Calu3 (cell line): ENCODE measurements at regions not wholly inside any gene's neighbourhood (a gene's known extent, or its start where the extent isn't known, plus 50 kb on each side); places are given as distances from the start of the nearest gene placed in this dataset.

Experiments used
- BruUV-seq: library from RNA; stranded (reverse); fragments of 400-500 nt; replicated peaks from 2 replicates; lab custom pipeline; 2021; lab: Mats Ljungman, UMichigan
- CTCF ChIA-PET: fragments of 300-600 bp; sonication (Branson Sonifier 250); formaldehyde crosslinking; loops from one replicate; lab custom pipeline; 2022; ENCODE audit warnings: antibody characterized with exemption; lab: Charles Lee
- DNase-seq: peaks from one replicate; pipeline ENCODE4 v3.0.0; 2022
- H3K27ac Mint-ChIP-seq: one replicate; pipeline ENCODE4 v1.8.0; 2022; ENCODE audit warnings: mixed read lengths; ENCODE audit not compliant: unreplicated experiment
- H3K27me3 Mint-ChIP-seq: one replicate; pipeline ENCODE4 v1.8.0; 2022; ENCODE audit warnings: mixed read lengths; ENCODE audit not compliant: unreplicated experiment
- H3K36me3 Mint-ChIP-seq: one replicate; pipeline ENCODE4 v1.8.0; 2022; ENCODE audit warnings: mild to moderate bottlenecking, moderate library complexity, mixed read lengths; ENCODE audit not compliant: insufficient read depth, unreplicated experiment
- H3K4me1 Mint-ChIP-seq: one replicate; pipeline ENCODE4 v1.8.0; 2022; ENCODE audit warnings: mild to moderate bottlenecking, low read depth, mixed read lengths; ENCODE audit not compliant: unreplicated experiment
- H3K4me3 Mint-ChIP-seq: one replicate; pipeline ENCODE4 v1.8.0; 2022; ENCODE audit warnings: mild to moderate bottlenecking, low read depth, moderate library complexity, mixed read lengths; ENCODE audit not compliant: unreplicated experiment
- H3K9me3 Mint-ChIP-seq: one replicate; pipeline ENCODE4 v1.8.0; 2022; ENCODE audit warnings: low read depth, mixed read lengths; ENCODE audit not compliant: unreplicated experiment
- intact Hi-C: fragments of 100-400 bp; cut with micrococcal nuclease; formaldehyde crosslinking; loops from one replicate; pipeline ENCODE4 v1.10.0; 2022; ENCODE audit not compliant: unreplicated experiment
- TF ChIP-seq, protein P1 (sequence below): fragments of 200-600 bp; IDR thresholded peaks from one replicate; pipeline ENCODE4 v1.8.0; 2022; ENCODE audit warnings: antibody characterized with exemption; ENCODE audit not compliant: unreplicated experiment

GRCh38 chr17:77596491-77597417, 361.7 kb upstream of the TNRC6C start:
- no peak overlapping the region for H3K27ac Mint-ChIP-seq
- CTCF ChIA-PET = interaction anchor here (1.0 kb wide), 1 partner anchor 10 kb away, joined by 3 read pairs; no protein-coding TSS in a partner anchor
- H3K4me3 Mint-ChIP-seq = no peak overlapping the region
- no peak for DNase-seq
- BruUV-seq = no TSS peak
- H3K36me3 Mint-ChIP-seq = no peaks in the 10 kb centered on the region
- TF ChIP-seq, protein P1, sequence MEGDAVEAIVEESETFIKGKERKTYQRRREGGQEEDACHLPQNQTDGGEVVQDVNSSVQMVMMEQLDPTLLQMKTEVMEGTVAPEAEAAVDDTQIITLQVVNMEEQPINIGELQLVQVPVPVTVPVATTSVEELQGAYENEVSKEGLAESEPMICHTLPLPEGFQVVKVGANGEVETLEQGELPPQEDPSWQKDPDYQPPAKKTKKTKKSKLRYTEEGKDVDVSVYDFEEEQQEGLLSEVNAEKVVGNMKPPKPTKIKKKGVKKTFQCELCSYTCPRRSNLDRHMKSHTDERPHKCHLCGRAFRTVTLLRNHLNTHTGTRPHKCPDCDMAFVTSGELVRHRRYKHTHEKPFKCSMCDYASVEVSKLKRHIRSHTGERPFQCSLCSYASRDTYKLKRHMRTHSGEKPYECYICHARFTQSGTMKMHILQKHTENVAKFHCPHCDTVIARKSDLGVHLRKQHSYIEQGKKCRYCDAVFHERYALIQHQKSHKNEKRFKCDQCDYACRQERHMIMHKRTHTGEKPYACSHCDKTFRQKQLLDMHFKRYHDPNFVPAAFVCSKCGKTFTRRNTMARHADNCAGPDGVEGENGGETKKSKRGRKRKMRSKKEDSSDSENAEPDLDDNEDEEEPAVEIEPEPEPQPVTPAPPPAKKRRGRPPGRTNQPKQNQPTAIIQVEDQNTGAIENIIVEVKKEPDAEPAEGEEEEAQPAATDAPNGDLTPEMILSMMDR = no peak
- no peaks in the 10 kb centered on the region for H3K9me3 Mint-ChIP-seq
- no peaks in the 10 kb centered on the region for H3K4me1 Mint-ChIP-seq
- intact Hi-C loops = no loop called here
- peaks cover 97% of the 10 kb centered on the region for H3K27me3 Mint-ChIP-seq

DNA sequence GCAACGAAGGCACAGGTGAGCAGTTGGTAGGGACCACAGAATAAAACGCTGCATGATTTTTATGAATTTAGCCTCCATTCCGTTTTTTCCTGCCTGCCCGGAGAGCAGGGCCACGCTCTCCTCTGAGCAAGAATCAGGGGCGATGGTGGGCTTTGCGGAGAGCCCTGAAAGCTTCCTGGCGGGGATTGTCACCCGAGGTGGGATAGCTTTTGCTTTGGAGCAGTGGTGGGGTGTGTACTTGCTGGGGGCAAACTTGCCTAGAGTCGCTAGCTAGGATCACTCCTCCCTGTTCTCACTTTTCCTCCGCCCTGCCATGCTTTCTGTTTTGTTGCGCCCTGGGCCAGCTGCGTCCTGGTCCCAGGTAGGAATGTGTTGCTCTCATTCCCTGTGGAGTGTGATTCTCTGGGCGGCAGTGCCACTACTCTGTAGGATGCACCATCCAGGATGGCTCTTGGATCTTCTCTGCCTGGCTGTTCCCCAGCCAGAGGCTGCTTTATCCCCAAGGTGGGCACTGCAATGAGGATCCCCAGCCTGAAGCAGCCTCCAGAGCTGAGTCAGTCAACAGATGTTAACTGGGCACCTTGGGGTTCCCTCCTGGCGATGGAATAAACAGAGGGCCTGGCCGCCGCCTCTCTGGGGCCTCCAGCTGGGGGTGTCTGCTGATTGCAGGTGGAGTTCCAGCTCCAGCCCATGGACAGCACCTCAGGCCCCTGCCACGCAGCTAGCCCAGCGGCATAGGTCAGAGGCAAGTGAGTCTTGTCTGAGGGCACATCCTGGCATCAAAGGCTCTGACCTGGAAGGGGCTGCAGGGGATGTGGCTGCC, 360.9 kb upstream of the TNRC6C start:
- Mint-ChIP-seq H3K4me3 (no peak overlapping the region), H3K4me1 (no peaks in the 10 kb centered on the region), H3K27me3 (peaks cover 97% of the 10 kb centered on the region), H3K27ac (no peak overlapping the region), H3K36me3 (no peaks in the 10 kb centered on the region), H3K9me3 (no peaks in the 10 kb centered on the region)
- no TSS peak for BruUV-seq
- intact Hi-C loops = no loop called here
- CTCF ChIA-PET = interaction anchor here (0.7 to 1.0 kb wide), 2 partner anchors 9 to 873 kb away, joined by 3 read pairs; no protein-coding TSS in a partner anchor
- TF ChIP-seq, protein P1 = no peak
- no peak for DNase-seq

GRCh38 chr17:77598241-77598620, 360.3 kb upstream of the TNRC6C start:
- CTCF ChIA-PET = interaction anchor here (0.7 kb wide), 1 partner anchor 872 kb away, joined by 3 read pairs; no protein-coding TSS in a partner anchor
- peaks cover 97% of the 10 kb centered on the region for H3K27me3 Mint-ChIP-seq
- BruUV-seq = no TSS peak
- H3K4me3 Mint-ChIP-seq = no peak overlapping the region
- TF ChIP-seq, protein P1 = no peak
- no peak overlapping the region for H3K27ac Mint-ChIP-seq
- H3K9me3 Mint-ChIP-seq = no peaks in the 10 kb centered on the region
- no peak for DNase-seq
- intact Hi-C loops = no loop called here
- no peaks in the 10 kb centered on the region for H3K4me1 Mint-ChIP-seq
- H3K36me3 Mint-ChIP-seq = no peaks in the 10 kb centered on the region

DNA sequence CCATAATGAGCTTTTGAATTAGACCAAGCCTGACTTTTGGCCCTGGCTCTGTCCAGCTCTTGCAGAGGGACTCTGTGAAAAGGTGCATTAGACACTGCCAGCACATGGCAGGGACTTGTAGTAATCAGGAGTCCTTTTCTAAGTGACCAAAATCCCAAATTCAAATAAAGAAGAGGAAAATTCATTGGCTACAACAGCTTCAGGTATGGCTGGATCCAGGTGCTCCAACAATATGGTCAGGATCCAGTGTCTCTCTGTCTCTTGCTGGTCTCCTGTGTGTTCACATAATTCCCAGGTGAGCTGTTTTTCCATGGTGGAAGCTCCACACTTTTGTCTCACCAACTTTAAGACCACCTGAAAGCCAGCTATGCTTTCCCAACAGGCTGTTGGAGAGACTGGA, 358.8 kb upstream of the TNRC6C start:
- no peak for DNase-seq
- no peaks in the 10 kb centered on the region for H3K9me3 Mint-ChIP-seq
- intact Hi-C loops = no loop called here
- H3K4me3 Mint-ChIP-seq = no peak overlapping the region
- no peaks in the 10 kb centered on the region for H3K4me1 Mint-ChIP-seq
- H3K27me3 Mint-ChIP-seq = peaks cover 97% of the 10 kb centered on the region
- TF ChIP-seq, protein P1 = no peak
- H3K36me3 Mint-ChIP-seq = no peaks in the 10 kb centered on the region
- no TSS peak for BruUV-seq
- CTCF ChIA-PET = interaction anchor here (0.6 kb wide), 1 partner anchor 53 kb away, joined by 10 read pairs; no protein-coding TSS in a partner anchor
- H3K27ac Mint-ChIP-seq = no peak overlapping the region
